ENCODE measurements at regions not wholly inside any gene's neighbourhood (a gene's known extent, or its start where the extent isn't known, plus 50 kb on each side); places are given as distances from the start of the nearest gene placed in this dataset.

DNA sequence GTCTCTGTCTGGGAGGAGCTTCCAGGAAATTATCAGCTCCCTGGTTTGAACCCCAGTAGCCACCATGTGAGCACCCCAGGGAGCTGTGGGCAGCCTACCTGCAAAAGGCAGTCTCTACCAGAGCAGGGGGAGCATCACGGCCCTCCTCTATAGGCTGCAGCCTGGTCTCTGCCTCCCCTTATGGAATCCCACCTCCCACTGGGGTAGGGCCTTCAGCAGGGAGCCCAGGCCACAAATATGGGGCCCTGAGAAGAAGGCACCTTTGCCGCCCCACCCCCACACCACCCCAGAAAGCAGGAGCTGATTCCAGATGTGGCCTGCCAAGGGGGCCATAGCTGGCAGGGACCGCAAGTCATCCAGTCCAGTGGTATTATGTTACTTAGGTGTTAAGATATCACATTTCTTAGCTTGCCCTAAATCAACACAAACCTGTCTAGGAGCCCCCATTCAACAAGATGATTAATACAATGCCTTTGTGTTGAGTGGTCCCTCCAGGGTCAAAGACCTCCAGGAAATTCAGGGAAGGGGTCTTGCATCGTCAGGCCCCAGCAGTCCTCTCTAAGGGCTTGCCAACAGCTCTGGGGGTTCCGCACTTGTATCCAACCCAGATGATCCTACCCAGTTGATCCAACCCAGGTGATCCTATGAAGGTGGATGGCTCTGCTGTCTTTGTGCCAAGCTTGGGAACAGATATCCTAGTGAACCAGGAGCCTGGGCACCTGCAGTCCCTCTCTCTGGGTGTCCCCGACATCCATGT is 114.9 kb downstream of the OAT start:
- Histone ChIP-seq H3K36me3 (ENCODE audit: control insufficient read depth, insufficient read depth, low read length) (no peaks in the 10 kb centered on the region), H3K9me3 (ENCODE audit: control insufficient read depth, low read length) (peaks cover 22% of the 10 kb centered on the region), H3K27ac (ENCODE audit: low read depth, low read length, severe bottlenecking) (no peak overlapping the region), H3K4me1 (ENCODE audit: control insufficient read depth, insufficient read depth, low read length, poor library complexity, severe bottlenecking) (no peaks in the 10 kb centered on the region), H3K4me3 (ENCODE audit: extremely low read depth, insufficient read depth, low read length, poor library complexity, severe bottlenecking) (no peak overlapping the region)
- 73 to 94% methylated on average over 3 of the region's 6 CpGs for WGBS, 2 experiments (ENCODE audit: insufficient coverage in 2 of 2)

DNA sequence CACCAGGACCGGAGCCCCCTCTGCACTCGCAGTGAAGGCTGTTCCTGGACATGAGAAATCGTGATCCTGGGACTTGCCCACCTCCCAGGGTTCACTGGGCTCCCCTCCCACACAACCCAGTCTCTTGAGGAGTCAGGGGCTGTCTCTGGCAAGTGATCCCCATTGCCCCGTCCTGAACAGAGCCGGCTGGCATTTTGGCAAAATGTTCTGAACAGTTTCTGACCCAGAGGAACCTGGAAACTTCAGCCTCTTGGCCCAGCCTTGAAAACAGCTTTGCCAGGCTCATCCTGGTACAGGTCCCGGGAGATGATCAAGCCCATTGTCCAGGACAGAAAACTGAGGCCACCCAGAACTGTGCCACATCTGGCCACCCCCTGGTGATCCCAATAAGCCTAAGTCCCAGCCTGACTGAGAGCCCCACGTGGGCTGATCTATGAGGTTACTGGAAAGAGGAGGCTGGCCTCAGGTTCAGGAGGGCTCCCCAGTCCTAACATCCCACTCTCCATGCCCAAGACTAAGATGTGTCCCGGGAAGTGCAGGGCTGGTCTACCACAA is 115.7 kb downstream of the OAT start:
- Histone ChIP-seq H3K4me1 (ENCODE audit: control insufficient read depth, insufficient read depth, low read length, poor library complexity, severe bottlenecking) (no peaks in the 10 kb centered on the region), H3K36me3 (ENCODE audit: control insufficient read depth, insufficient read depth, low read length) (no peaks in the 10 kb centered on the region), H3K27ac (ENCODE audit: low read depth, low read length, severe bottlenecking) (no peak overlapping the region), H3K9me3 (ENCODE audit: control insufficient read depth, low read length) (peaks cover 22% of the 10 kb centered on the region), H3K4me3 (ENCODE audit: extremely low read depth, insufficient read depth, low read length, poor library complexity, severe bottlenecking) (no peak overlapping the region)
- WGBS, 2 experiments (ENCODE audit: insufficient coverage in 2 of 2): 78 to 92% methylated on average over 6 to 8 of the region's 8 CpGs

DNA sequence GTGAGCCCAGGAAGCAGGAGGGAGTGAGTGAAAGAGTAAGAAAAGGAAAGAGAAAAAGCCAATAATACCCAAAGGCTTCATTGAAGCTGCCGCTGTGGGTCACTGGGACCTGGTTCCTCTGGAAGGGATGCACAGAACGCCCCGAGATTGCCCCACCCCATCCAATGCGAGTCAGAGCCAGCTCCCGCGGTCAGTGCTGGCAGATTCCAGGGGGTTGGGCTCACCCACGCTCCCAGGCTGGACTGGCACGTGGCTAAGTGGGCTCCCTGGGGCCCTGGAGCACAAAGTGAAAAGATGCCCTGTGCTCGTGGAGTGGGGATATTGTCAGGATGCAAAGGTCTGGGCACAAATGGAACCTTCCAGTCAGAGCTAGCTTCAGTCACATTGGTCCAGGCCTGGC is 117.0 kb downstream of the OAT start:
- Histone ChIP-seq H3K9me3 (ENCODE audit: control insufficient read depth, low read length) (peaks cover 22% of the 10 kb centered on the region), H3K36me3 (ENCODE audit: control insufficient read depth, insufficient read depth, low read length) (no peaks in the 10 kb centered on the region), H3K4me1 (ENCODE audit: control insufficient read depth, insufficient read depth, low read length, poor library complexity, severe bottlenecking) (no peaks in the 10 kb centered on the region), H3K27ac (ENCODE audit: low read depth, low read length, severe bottlenecking) (no peak overlapping the region), H3K4me3 (ENCODE audit: extremely low read depth, insufficient read depth, low read length, poor library complexity, severe bottlenecking) (no peak overlapping the region)
- WGBS, 2 experiments (ENCODE audit: insufficient coverage in 2 of 2): 78 to 85% methylated on average over 9 of the region's 9 CpGs

DNA sequence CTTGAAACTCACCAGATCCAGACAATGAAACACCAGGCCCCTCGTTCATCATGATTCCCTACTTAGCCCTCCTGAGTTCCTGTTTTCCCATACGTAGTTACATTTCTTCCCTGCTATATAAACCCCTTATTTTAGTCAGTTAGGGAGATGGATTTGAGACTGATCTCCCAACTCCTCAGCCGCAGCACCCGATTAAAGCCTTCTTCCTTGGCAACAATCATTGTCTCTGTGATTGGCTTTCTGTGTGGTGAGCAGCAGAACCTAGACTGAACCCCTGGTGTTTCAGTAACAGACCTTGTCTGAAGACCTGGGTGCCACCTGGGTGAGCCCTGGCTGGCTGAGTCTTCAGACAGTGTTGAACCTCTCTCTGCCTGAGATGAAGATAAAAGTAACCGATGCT is 118.0 kb downstream of the OAT start:
- H3K27ac ChIP-seq (ENCODE audit: low read depth, low read length, severe bottlenecking): no peak overlapping the region
- H3K9me3 ChIP-seq (ENCODE audit: control insufficient read depth, low read length): peaks cover 22% of the 10 kb centered on the region
- no peak overlapping the region for H3K4me3 ChIP-seq (ENCODE audit: extremely low read depth, insufficient read depth, low read length, poor library complexity, severe bottlenecking)
- no peaks in the 10 kb centered on the region for H3K36me3 ChIP-seq (ENCODE audit: control insufficient read depth, insufficient read depth, low read length)
- 97 to 100% methylated on average over 3 of the region's 5 CpGs for WGBS, 2 experiments (ENCODE audit: insufficient coverage in 2 of 2)
- H3K4me1 ChIP-seq (ENCODE audit: control insufficient read depth, insufficient read depth, low read length, poor library complexity, severe bottlenecking): no peaks in the 10 kb centered on the region

DNA sequence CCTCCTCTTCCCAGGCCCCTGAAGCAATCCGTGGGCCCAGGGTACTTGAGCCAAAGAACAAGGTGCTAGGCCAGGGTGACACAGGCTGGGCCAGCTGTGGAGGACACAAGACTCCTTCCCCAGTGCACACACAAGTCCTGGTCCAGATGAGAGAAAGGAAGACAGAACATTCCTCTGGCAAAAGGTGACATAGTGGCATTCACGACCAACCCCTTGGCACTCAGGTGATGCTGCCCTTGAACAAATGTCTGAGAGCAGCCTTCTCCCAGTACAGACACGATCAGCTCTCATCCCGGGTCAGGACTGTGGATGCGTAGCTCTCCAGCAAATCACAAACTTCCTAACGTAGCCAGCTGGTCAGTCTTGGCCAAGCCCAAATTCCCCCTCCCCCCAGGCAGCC is 118.5 kb downstream of the OAT start:
- Histone ChIP-seq H3K4me1 (ENCODE audit: control insufficient read depth, insufficient read depth, low read length, poor library complexity, severe bottlenecking) (no peaks in the 10 kb centered on the region), H3K4me3 (ENCODE audit: extremely low read depth, insufficient read depth, low read length, poor library complexity, severe bottlenecking) (no peak overlapping the region), H3K9me3 (ENCODE audit: control insufficient read depth, low read length) (peaks cover 22% of the 10 kb centered on the region), H3K27ac (ENCODE audit: low read depth, low read length, severe bottlenecking) (no peak overlapping the region), H3K36me3 (ENCODE audit: control insufficient read depth, insufficient read depth, low read length) (no peaks in the 10 kb centered on the region)
- 72 to 89% methylated on average over 4 of the region's 6 CpGs for WGBS, 2 experiments (ENCODE audit: insufficient coverage in 2 of 2)

DNA sequence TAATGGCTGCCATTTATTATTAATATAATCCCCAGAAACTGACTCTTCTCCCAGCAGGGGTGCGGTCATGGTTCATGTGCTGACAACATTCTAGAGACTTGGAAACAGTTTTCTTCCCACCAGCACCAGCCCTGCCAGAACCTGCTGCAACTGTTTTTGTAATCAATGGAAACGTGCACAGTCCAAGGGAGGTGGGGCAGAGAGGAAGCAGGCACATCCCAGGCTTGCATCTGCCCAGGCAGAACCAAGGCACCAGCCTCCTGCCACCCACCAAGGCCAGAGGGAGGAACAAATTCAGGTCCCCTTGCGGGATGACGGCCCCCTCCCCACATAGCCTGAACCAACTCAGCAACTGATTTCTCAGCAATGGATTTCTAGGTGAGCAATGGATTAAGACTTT is 119.0 kb downstream of the OAT start:
- 86 to 88% methylated on average over 2 of the region's 4 CpGs for WGBS, 2 experiments (ENCODE audit: insufficient coverage in 2 of 2)
- peaks cover 22% of the 10 kb centered on the region for H3K9me3 ChIP-seq (ENCODE audit: control insufficient read depth, low read length)
- H3K27ac ChIP-seq (ENCODE audit: low read depth, low read length, severe bottlenecking): no peak overlapping the region
- H3K4me1 ChIP-seq (ENCODE audit: control insufficient read depth, insufficient read depth, low read length, poor library complexity, severe bottlenecking): no peaks in the 10 kb centered on the region
- no peaks in the 10 kb centered on the region for H3K36me3 ChIP-seq (ENCODE audit: control insufficient read depth, insufficient read depth, low read length)
- no peak overlapping the region for H3K4me3 ChIP-seq (ENCODE audit: extremely low read depth, insufficient read depth, low read length, poor library complexity, severe bottlenecking)

DNA sequence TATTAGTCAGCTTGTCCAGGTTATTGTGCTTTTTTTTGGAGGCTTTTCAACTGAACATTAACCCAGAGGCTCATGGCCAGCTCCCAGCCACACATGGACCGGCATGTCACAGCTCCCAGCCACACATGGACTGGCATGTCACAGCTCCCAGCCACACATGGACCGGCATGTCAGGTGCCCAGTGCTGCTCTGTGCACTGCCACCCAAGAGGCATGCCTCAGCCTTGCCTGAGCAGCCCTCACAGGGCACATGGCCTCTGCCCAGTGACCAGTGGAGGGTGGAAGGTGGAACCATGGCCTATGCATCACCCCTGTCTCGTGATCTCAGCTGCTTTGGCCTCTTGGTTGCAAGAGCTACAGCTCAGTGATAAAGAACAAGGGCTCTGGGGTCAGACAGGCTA is 119.8 kb downstream of the OAT start:
- WGBS, 2 experiments (ENCODE audit: insufficient coverage in 2 of 2): 89% methylated on average over 3 of the region's 3 CpGs
- no peak overlapping the region for H3K4me3 ChIP-seq (ENCODE audit: extremely low read depth, insufficient read depth, low read length, poor library complexity, severe bottlenecking)
- no peaks in the 10 kb centered on the region for H3K36me3 ChIP-seq (ENCODE audit: control insufficient read depth, insufficient read depth, low read length)
- no peak overlapping the region for H3K27ac ChIP-seq (ENCODE audit: low read depth, low read length, severe bottlenecking)
- H3K9me3 ChIP-seq (ENCODE audit: control insufficient read depth, low read length): peaks cover 22% of the 10 kb centered on the region
- H3K4me1 ChIP-seq (ENCODE audit: control insufficient read depth, insufficient read depth, low read length, poor library complexity, severe bottlenecking): no peaks in the 10 kb centered on the region

DNA sequence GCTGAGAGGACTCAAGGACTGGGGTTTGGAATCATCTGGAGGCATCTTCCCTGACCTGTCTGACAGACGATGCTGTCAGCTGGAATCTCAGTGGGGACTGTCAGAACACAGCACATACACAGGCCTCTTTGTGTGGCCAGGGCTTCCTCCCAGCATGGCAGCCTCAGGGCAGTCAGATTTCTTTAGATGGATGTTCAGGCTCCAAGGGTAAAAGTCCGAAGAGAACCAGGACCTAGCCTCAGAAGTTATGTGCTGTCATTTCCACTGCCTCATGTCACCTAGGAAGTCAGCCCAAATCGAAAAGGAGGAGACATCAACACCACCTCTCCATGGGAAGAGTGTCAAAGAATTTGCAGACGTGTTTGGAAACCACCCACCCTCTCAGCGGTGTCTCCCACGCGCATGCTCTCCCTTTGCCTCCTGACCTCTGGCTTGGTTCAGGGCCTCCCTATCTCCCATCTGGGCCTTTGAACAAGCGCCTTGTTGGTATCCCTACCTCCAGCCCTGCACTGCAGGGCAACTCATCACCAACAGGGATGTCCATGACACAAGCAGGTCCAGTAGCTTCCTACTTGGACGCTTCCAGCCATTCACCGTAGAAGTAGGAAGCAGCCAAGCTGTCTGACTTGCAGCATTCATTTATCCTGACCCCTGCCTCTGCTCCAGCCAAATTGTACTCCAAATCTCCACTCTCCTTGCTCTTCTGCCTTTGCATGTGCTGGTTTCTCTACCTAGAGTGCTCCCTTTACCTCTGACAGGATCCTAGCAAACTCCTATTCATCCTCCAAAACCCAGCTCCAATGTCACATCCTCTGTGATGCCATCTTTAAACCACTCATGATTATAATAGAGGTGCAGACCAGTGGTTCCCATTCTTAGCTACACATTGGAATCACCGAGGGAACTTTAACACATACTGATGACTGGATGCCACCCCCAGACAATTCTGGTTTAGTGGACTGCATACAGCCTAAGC is 121.6 kb downstream of the OAT start:
- peaks cover 22% of the 10 kb centered on the region for H3K9me3 ChIP-seq (ENCODE audit: control insufficient read depth, low read length)
- H3K27ac ChIP-seq (ENCODE audit: low read depth, low read length, severe bottlenecking): no peak overlapping the region
- 79 to 91% methylated on average over 9 to 11 of the region's 11 CpGs for WGBS, 2 experiments (ENCODE audit: insufficient coverage in 2 of 2)
- H3K4me3 ChIP-seq (ENCODE audit: extremely low read depth, insufficient read depth, low read length, poor library complexity, severe bottlenecking): no peak overlapping the region
- no peaks in the 10 kb centered on the region for H3K4me1 ChIP-seq (ENCODE audit: control insufficient read depth, insufficient read depth, low read length, poor library complexity, severe bottlenecking)
- no peaks in the 10 kb centered on the region for H3K36me3 ChIP-seq (ENCODE audit: control insufficient read depth, insufficient read depth, low read length)

DNA sequence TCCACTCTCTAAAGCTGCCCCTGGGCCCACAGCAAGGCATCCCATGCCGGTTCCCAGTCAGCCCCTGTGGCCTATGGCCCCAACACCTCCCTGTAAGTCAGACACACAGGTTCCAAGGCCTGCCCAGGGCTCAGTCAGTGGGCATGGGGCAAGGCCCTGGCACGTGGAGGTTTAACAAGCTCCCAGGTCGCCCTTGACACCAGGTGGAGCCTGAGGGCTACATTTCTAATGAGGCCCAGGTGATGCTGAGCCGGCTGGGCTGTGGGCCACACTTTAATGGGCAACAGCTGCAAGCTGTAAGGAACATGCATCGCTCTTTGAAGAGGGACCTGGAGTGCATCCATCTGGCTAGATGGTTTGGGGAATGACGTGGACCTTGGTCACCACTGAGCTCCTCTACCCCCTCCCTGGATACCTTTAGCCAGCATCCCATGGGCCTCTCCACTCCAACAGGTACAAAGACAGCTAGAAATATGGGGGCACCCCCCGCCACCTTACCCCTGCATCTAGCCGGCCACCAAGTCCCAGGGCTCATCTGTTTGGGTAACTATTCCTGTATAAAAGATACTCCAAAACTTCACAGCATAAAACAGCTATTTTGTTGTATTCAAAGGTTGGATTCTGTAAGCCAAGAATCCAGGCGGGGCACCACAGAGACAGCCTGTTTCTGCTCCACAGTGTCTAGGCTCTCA is 122.5 kb downstream of the OAT start:
- Histone ChIP-seq H3K27ac (ENCODE audit: low read depth, low read length, severe bottlenecking) (no peak overlapping the region), H3K36me3 (ENCODE audit: control insufficient read depth, insufficient read depth, low read length) (no peaks in the 10 kb centered on the region), H3K9me3 (ENCODE audit: control insufficient read depth, low read length) (peaks cover 19% of the 10 kb centered on the region), H3K4me3 (ENCODE audit: extremely low read depth, insufficient read depth, low read length, poor library complexity, severe bottlenecking) (no peak overlapping the region), H3K4me1 (ENCODE audit: control insufficient read depth, insufficient read depth, low read length, poor library complexity, severe bottlenecking) (no peaks in the 10 kb centered on the region)
- WGBS, 2 experiments (ENCODE audit: insufficient coverage in 2 of 2): 75 to 89% methylated on average over 4 to 7 of the region's 9 CpGs

Data from mesodermal cell (in vitro differentiated cells).